DND-41 (cell line): ENCODE measurements at regions not wholly inside any gene's neighbourhood (a gene's known extent, or its start where the extent isn't known, plus 50 kb on each side); places are given as distances from the start of the nearest gene placed in this dataset.

ENCODE experiments used
- ATAC-seq: fragments of 200-7000 bp; cut with Tn5 transposase; 3 replicates; pipeline ENCODE4 v1.9.1; 2021; ENCODE audit warnings: low read depth; ENCODE audit not compliant: insufficient read depth
- DNase-seq: peaks from one replicate; pipeline ENCODE4 v3.0.0-alpha.2; 2020
- H2AFZ ChIP-seq: 2 replicates; pipeline ENCODE4 v1.6.0; 2012; ENCODE audit warnings: low read depth, low read length
- H3K27ac ChIP-seq: 2 replicates; pipeline ENCODE4 v1.5.1; 2012; ENCODE audit warnings: low read length, inconsistent platforms
- H3K27me3 ChIP-seq: fragments of 200-600 bp; sonication (generic); 2 replicates; pipeline ENCODE4 v1.6.0; 2012; ENCODE audit warnings: low read length, mild to moderate bottlenecking, inconsistent platforms; ENCODE audit not compliant: insufficient read depth, poor library complexity
- H3K36me3 ChIP-seq: 2 replicates; pipeline ENCODE4 v1.5.1; 2012; ENCODE audit warnings: low read length, inconsistent platforms; ENCODE audit not compliant: insufficient read depth
- H3K4me1 ChIP-seq: 2 replicates; pipeline ENCODE4 v1.5.1; 2012; ENCODE audit warnings: mild to moderate bottlenecking, low read length; ENCODE audit not compliant: insufficient read depth
- H3K4me2 ChIP-seq: 2 replicates; pipeline ENCODE4 v1.6.0; 2012; ENCODE audit warnings: mild to moderate bottlenecking, moderate library complexity, low read length, inconsistent platforms; ENCODE audit not compliant: insufficient read depth
- H3K4me3 ChIP-seq, 2 experiments: fragments of 200-600 bp in 1 of 2; shearing (Covaris generic) in 1 of 2; 2 replicates each; pipeline ENCODE4 v1.5.1; 2012 to 2016; ENCODE audit warnings: inconsistent platforms in 2 of 2, low read length in 2 of 2, mild to moderate bottlenecking in 2 of 2, low read depth in 1 of 2, moderate library complexity in 1 of 2
- H3K79me2 ChIP-seq: 2 replicates; pipeline ENCODE4 v1.6.0; 2012; ENCODE audit warnings: low read length, inconsistent platforms; ENCODE audit not compliant: insufficient read depth
- H3K9ac ChIP-seq: 2 replicates; pipeline ENCODE4 v1.6.0; 2012; ENCODE audit warnings: low read depth, mild to moderate bottlenecking, inconsistent platforms, low read length, moderate library complexity
- H3K9me3 ChIP-seq: 2 replicates; pipeline ENCODE4 v1.5.1; 2012; ENCODE audit warnings: low read length, moderate library complexity, mild to moderate bottlenecking, inconsistent platforms; ENCODE audit not compliant: insufficient read depth, severe bottlenecking
- H4K20me1 ChIP-seq: 2 replicates; pipeline ENCODE4 v1.6.0; 2012; ENCODE audit warnings: low read length; ENCODE audit not compliant: insufficient read depth
- CTCF ChIP-seq: IDR thresholded peaks from 2 replicates; pipeline ENCODE4 v1.5.1; 2012; ENCODE audit warnings: borderline replicate concordance, low read length, moderate library complexity, mild to moderate bottlenecking; ENCODE audit not compliant: poor library complexity, severe bottlenecking; ENCODE audit errors: extremely low read depth
- EZH2 ChIP-seq: IDR thresholded peaks from 3 replicates; pipeline ENCODE4 v1.6.1; 2012; ENCODE audit warnings: borderline replicate concordance, low read depth, mild to moderate bottlenecking, moderate library complexity, low read length, inconsistent platforms; ENCODE audit not compliant: severe bottlenecking

- no peak for ATAC-seq
- no peaks in the 10 kb centered on the region for H3K79me2 ChIP-seq
These were observed 958.5 kb upstream of the EPHA7 start for GRCh38 chr6:94377835-94378234.

GRCh38 chr6:94376876-94377275 lies 957.5 kb upstream of the EPHA7 start:
- Histone ChIP-seq H3K4me3 (no peak overlapping the region), H3K4me1 (no peaks in the 10 kb centered on the region), H3K79me2 (no peaks in the 10 kb centered on the region), H3K27me3 (no peaks in the 10 kb centered on the region), H3K4me2 (no peak overlapping the region), H3K9me3 (no peaks in the 10 kb centered on the region), H4K20me1 (no peaks in the 10 kb centered on the region), H2AFZ (no peak overlapping the region), H3K36me3 (no peaks in the 10 kb centered on the region), H3K9ac (no peak overlapping the region), H3K27ac (no peak overlapping the region)
- no peak for ATAC-seq
- no peak for DNase-seq
- no peak for TF ChIP-seq CTCF

More at GRCh38 chr6:94377835-94378234, 958.5 kb upstream of the EPHA7 start:
- Histone ChIP-seq H3K4me1 (no peaks in the 10 kb centered on the region), H3K27me3 (no peaks in the 10 kb centered on the region), H3K4me2 (no peak overlapping the region), H3K9me3 (no peaks in the 10 kb centered on the region), H2AFZ (no peak overlapping the region), H4K20me1 (no peaks in the 10 kb centered on the region), H3K4me3 (no peak overlapping the region), H3K27ac (no peak overlapping the region), H3K36me3 (no peaks in the 10 kb centered on the region), H3K9ac (no peak overlapping the region)
- no peak for TF ChIP-seq EZH2
- TF ChIP-seq CTCF = no peak
- DNase-seq = no peak

GRCh38 chr6:94372229-94372628 lies 952.9 kb upstream of the EPHA7 start:
- DNase-seq = no peak
- Histone ChIP-seq H3K36me3 (no peaks in the 10 kb centered on the region), H3K4me3 (no peak overlapping the region)

More at GRCh38 chr6:94372229-94372628, 952.9 kb upstream of the EPHA7 start:
- Histone ChIP-seq H3K27me3 (no peaks in the 10 kb centered on the region), H2AFZ (no peak overlapping the region), H3K27ac (no peak overlapping the region), H3K4me2 (no peak overlapping the region), H3K9ac (no peak overlapping the region), H3K4me1 (no peaks in the 10 kb centered on the region), H3K9me3 (no peaks in the 10 kb centered on the region), H3K79me2 (no peaks in the 10 kb centered on the region), H4K20me1 (no peaks in the 10 kb centered on the region)
- ATAC-seq = no peak
- TF ChIP-seq EZH2 (no peak), CTCF (no peak)
